GM19043 (cell line): ENCODE measurements at regions not wholly inside any gene's neighbourhood (a gene's known extent, or its start where the extent isn't known, plus 50 kb on each side); places are given as distances from the start of the nearest gene placed in this dataset.
"Not testable (repeated sequence)": the region's sequence is repeated elsewhere in the genome, so short reads cannot be mapped to it uniquely, and the experiment has no call there.

ENCODE experiments used
- ATAC-seq: cut with Tn5 transposase; IDR thresholded peaks from one replicate; pipeline ENCODE4 v1.9.1; 2021; ENCODE audit warnings: low read depth; ENCODE audit not compliant: unreplicated experiment

- ATAC-seq: no peak
Observed at GRCh38 chr10:2925631-2926030, 141.7 kb upstream of the PFKP start.

GRCh38 chr10:2924431-2924830, 142.9 kb upstream of the PFKP start:
- ATAC-seq: no peak

GRCh38 chr10:2921956-2922680, 145.2 kb upstream of the PFKP start:
- no peak for ATAC-seq

GRCh38 chr10:2920637-2921036, 146.7 kb upstream of the PFKP start:
- ATAC-seq: no peak

GRCh38 chr10:2920168-2920567, 147.2 kb upstream of the PFKP start:
- ATAC-seq: no peak

GRCh38 chr10:2919016-2919415, 148.3 kb upstream of the PFKP start:
- ATAC-seq: no peak

GRCh38 chr10:2918489-2918888, 148.9 kb upstream of the PFKP start:
- ATAC-seq: no peak

GRCh38 chr10:2917926-2918325, 149.4 kb upstream of the PFKP start:
- no peak for ATAC-seq

GRCh38 chr10:2915412-2915811, 151.9 kb upstream of the PFKP start:
- no peak for ATAC-seq

- ATAC-seq: no peak
Observed at GRCh38 chr10:2914741-2915140, 152.6 kb upstream of the PFKP start.

GRCh38 chr10:2913474-2913873, 153.9 kb upstream of the PFKP start:
- no peak for ATAC-seq

- ATAC-seq: no peak
Observed at GRCh38 chr10:2910656-2911055, 156.7 kb upstream of the PFKP start.

GRCh38 chr10:2909921-2910320, 157.4 kb upstream of the PFKP start:
- no peak for ATAC-seq

GRCh38 chr10:2908851-2909630, 158.3 kb upstream of the PFKP start:
- no peak for ATAC-seq

GRCh38 chr10:2906974-2907373, 160.4 kb upstream of the PFKP start:
- ATAC-seq: no peak

- ATAC-seq: no peak
Observed at GRCh38 chr10:2905851-2906250, 161.5 kb upstream of the PFKP start.

GRCh38 chr10:2900530-2900929, 166.8 kb upstream of the PFKP start:
- no peak for ATAC-seq

- ATAC-seq: no peak
Observed at GRCh38 chr10:2899246-2899951, 167.9 kb upstream of the PFKP start.

GRCh38 chr10:2898509-2898860, 168.9 kb upstream of the PFKP start:
- ATAC-seq: no peak

- no peak for ATAC-seq
Observed at GRCh38 chr10:2897619-2898508, 169.5 kb upstream of the PFKP start.

- ATAC-seq: not testable (repeated sequence)
Observed at GRCh38 chr10:2896334-2896733, 171.0 kb upstream of the PFKP start.
